Left lung (tissue), 4 donors: ENCODE measurements at regions not wholly inside any gene's neighbourhood (a gene's known extent, or its start where the extent isn't known, plus 50 kb on each side); places are given as distances from the start of the nearest gene placed in this dataset.

Experiments used
- ATAC-seq: fragments of 200-7000 bp; cut with Tn5 transposase; one replicate; pipeline ENCODE4 v1.9.1; 2020; ENCODE audit warnings: moderate library complexity
- DNase-seq, 4 donors: peaks; one replicate each; pipeline ENCODE4 v3.0.0-alpha.2; 2013 to 2020
- H3K27ac ChIP-seq, 2 donors: fragments of 200-600 bp; sonication (generic) in 1 of 2; one replicate each; pipeline versions ENCODE4 v1.5.0 to v1.8.0; 2020 to 2021
- H3K27me3 ChIP-seq, 2 donors: fragments of 200-600 bp; sonication (generic) in 1 of 2; one replicate each; pipeline versions ENCODE4 v1.5.0 to v1.8.0; 2020 to 2021
- H3K36me3 ChIP-seq, 2 donors: fragments of 200-600 bp; sonication (generic) in 1 of 2; one replicate each; pipeline versions ENCODE4 v1.5.0 to v1.8.0; 2020 to 2021
- H3K4me1 ChIP-seq, 2 donors: fragments of 200-600 bp; one replicate each; pipeline ENCODE4 v1.8.0; 2021
- H3K4me3 ChIP-seq, 2 donors: fragments of 200-600 bp; sonication (generic) in 1 of 2; one replicate each; pipeline versions ENCODE4 v1.5.0 to v1.8.0; 2020 to 2021; ENCODE audit warnings: mild to moderate bottlenecking in 1 of 2
- H3K9me3 ChIP-seq, 2 donors: fragments of 200-600 bp; sonication (generic) in 1 of 2; one replicate each; pipeline versions ENCODE4 v1.5.0 to v1.8.0; 2020 to 2021
- intact Hi-C, 2 donors: fragments of 100-400 bp; cut with DNase I; formaldehyde crosslinking; loops; one replicate each; pipeline versions ENCODE4 v1.11.2 to v1.14.2; 2022
- TF ChIP-seq, protein P1 (sequence below), 2 donors: fragments of 200-600 bp; sonication (generic) in 1 of 2; IDR thresholded peaks; one replicate each; pipeline versions ENCODE4 v1.5.0 to v1.8.0; 2021; ENCODE audit warnings: antibody characterized with exemption in 2 of 2
- donor health status: DM: no; HTN: yes; CAD: no.
- donor health status: DM: no; HTN: no; CAD: no.

DNA sequence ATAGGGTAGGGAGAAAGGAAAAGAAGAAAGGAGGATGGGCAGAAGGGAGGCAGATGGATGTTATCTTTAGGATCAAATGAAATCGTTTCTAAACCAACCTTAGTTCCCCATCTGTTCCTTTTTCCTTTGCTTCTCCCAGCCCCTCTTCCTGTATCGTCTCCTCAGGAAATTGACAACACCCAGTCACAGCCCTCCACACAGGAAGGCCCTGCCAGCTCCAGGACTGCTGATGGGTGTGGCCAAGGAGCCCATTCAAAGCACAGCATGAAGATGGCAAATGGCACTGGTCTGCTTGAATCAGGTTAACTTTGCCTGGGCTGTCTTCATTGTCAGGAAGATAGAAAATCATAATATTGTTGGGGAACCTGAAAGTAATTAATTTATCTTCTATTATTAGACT, 164.8 kb downstream of the C11orf87 start:
- intact Hi-C loops = no loop called here
- ATAC-seq = no peak
- Histone ChIP-seq H3K36me3 (no peaks in the 10 kb centered on the region), H3K27ac (no peak overlapping the region), H3K4me3 (no peak overlapping the region), H3K27me3 (no peaks in the 10 kb centered on the region), H3K4me1 (no peaks in the 10 kb centered on the region), H3K9me3 (no peaks in the 10 kb centered on the region)
- DNase-seq = no peak
- TF ChIP-seq, protein P1, sequence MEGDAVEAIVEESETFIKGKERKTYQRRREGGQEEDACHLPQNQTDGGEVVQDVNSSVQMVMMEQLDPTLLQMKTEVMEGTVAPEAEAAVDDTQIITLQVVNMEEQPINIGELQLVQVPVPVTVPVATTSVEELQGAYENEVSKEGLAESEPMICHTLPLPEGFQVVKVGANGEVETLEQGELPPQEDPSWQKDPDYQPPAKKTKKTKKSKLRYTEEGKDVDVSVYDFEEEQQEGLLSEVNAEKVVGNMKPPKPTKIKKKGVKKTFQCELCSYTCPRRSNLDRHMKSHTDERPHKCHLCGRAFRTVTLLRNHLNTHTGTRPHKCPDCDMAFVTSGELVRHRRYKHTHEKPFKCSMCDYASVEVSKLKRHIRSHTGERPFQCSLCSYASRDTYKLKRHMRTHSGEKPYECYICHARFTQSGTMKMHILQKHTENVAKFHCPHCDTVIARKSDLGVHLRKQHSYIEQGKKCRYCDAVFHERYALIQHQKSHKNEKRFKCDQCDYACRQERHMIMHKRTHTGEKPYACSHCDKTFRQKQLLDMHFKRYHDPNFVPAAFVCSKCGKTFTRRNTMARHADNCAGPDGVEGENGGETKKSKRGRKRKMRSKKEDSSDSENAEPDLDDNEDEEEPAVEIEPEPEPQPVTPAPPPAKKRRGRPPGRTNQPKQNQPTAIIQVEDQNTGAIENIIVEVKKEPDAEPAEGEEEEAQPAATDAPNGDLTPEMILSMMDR (IDR thresholded peaks at IDR 0.05) = no peak

DNA sequence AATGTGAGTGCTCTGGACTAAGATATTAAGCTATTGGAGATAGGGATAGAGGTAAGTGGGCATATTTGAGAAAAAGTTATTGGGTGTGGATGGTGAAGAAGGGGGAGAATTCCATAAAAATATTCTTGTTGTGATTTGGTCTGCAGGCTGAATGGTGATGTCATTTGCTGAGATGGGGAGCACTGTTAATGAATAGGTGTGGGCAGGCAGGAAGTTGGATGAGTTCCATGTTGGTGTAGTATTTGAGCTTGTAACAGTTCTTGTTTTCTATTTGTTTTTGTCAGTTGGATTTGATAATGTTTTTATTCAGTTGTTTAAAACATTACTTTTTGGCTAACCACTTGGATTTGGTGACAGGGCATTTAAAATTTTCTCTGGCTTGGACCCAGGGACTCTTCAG, 168.8 kb downstream of the C11orf87 start:
- Histone ChIP-seq H3K9me3 (no peaks in the 10 kb centered on the region), H3K4me1 (no peaks in the 10 kb centered on the region), H3K27me3 (no peaks in the 10 kb centered on the region), H3K36me3 (no peaks in the 10 kb centered on the region), H3K4me3 (no peak overlapping the region), H3K27ac (no peak overlapping the region)
- DNase-seq (no peak), ATAC-seq (no peak)
- intact Hi-C loops = no loop called here
- TF ChIP-seq, protein P1 (IDR thresholded peaks at IDR 0.05) = no peak

DNA sequence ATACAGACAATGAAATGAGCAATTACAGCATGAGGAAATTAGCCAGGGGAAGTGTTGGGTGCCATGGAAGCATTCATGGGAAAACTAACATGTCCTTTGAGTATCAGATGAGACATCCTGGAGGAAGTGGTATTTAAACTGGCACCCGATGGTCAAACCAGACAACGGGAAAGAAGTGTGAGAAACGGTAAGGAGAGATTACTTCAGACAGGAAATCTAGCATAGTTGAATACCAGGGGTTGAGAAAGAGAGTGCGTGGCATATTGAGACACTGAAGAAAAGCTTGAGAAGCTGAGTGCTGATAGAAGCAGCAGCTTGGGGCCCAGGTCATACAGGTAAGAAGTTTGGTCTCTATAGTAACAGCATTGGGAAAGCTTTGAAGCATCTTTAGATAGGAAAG, 175.3 kb downstream of the C11orf87 start:
- Histone ChIP-seq H3K4me3 (no peak overlapping the region), H3K36me3 (no peaks in the 10 kb centered on the region), H3K27me3 (no peaks in the 10 kb centered on the region), H3K4me1 (no peaks in the 10 kb centered on the region), H3K27ac (no peak overlapping the region), H3K9me3 (no peaks in the 10 kb centered on the region)
- TF ChIP-seq, protein P1 (IDR thresholded peaks at IDR 0.05) = no peak
- no peak for ATAC-seq
- DNase-seq = no peak
- intact Hi-C loops = no loop called here

DNA sequence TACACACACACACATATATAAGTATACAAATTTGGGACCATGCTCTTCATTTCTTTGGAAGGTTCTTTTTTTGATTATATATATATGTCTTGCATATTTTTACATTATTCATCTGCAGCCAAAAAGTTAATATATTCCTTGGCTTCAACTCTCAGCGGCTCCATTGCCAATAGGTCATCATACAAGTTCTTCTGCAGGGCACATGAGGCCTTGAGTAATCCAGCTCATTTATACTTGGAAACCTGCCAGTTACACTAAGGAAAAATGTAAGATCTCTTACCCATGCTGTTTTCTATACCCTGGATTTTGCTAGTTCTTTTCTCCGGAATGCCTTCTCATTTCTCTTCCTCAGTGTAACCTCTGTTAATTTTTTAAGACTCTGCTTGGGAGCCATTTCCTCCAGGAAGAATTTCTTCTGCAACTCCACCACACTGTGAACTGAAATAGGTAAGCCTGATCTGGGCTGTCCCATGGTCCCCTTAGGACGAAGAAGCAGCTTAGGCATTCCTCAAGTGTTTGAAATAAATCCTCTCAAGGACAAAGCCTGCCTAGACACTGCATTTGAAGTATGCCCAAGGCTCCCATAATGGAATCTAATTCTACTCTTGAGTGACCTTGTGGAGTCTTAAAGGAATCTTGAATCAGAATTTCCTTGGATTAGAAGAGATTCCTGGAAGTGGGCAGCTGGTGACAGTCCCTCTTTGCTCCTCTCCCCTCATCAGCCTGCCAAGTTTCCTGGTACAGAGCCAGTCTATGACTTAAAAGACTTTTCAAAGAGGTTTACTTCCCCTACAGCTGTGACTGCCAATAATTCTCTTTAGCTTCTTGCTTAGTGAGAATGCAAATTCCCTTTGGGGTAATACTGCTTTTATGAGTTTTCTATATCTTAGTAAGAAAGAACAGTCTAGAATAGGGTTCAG, 182.8 kb downstream of the C11orf87 start:
- H3K4me1 ChIP-seq = no peaks in the 10 kb centered on the region
- H3K9me3 ChIP-seq = no peaks in the 10 kb centered on the region
- no peaks in the 10 kb centered on the region for H3K27me3 ChIP-seq
- no peaks in the 10 kb centered on the region for H3K36me3 ChIP-seq
- H3K4me3 ChIP-seq = no peak overlapping the region
- ATAC-seq (peak; percentile 72), DNase-seq (peak in 2 of 4 donors; percentile 26 to 51)
- intact Hi-C loops = no loop called here
- TF ChIP-seq, protein P1 (IDR thresholded peaks at IDR 0.05) = no peak
- H3K27ac ChIP-seq = no peak overlapping the region

- no peak for ATAC-seq
- no peak overlapping the region for H3K4me3 ChIP-seq
- intact Hi-C loops = no loop called here
- TF ChIP-seq, protein P1 (IDR thresholded peaks at IDR 0.05) = no peak
- DNase-seq = no peak
- no peaks in the 10 kb centered on the region for H3K9me3 ChIP-seq
- no peak overlapping the region for H3K27ac ChIP-seq
- H3K36me3 ChIP-seq = no peaks in the 10 kb centered on the region
- no peaks in the 10 kb centered on the region for H3K27me3 ChIP-seq
- no peaks in the 10 kb centered on the region for H3K4me1 ChIP-seq
Observed at GRCh38 chr11:109606256-109606655, 184.3 kb downstream of the C11orf87 start.
